ENCODE measurements at regions not wholly inside any gene's neighbourhood (a gene's known extent, or its start where the extent isn't known, plus 50 kb on each side); places are given as distances from the start of the nearest gene placed in this dataset.

- no peak overlapping the region for H3K4me3 ChIP-seq (replicated peaks; ENCODE audit: low read depth, low read length)
- DNase-seq (ENCODE audit: extremely low read depth, low read depth) = no peak
- TF ChIP-seq, protein P1, sequence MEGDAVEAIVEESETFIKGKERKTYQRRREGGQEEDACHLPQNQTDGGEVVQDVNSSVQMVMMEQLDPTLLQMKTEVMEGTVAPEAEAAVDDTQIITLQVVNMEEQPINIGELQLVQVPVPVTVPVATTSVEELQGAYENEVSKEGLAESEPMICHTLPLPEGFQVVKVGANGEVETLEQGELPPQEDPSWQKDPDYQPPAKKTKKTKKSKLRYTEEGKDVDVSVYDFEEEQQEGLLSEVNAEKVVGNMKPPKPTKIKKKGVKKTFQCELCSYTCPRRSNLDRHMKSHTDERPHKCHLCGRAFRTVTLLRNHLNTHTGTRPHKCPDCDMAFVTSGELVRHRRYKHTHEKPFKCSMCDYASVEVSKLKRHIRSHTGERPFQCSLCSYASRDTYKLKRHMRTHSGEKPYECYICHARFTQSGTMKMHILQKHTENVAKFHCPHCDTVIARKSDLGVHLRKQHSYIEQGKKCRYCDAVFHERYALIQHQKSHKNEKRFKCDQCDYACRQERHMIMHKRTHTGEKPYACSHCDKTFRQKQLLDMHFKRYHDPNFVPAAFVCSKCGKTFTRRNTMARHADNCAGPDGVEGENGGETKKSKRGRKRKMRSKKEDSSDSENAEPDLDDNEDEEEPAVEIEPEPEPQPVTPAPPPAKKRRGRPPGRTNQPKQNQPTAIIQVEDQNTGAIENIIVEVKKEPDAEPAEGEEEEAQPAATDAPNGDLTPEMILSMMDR (IDR thresholded peaks at IDR 0.05; ENCODE audit: low read depth, low read length, missing control alignments) = no peak
Observed at GRCh38 chr20:57895161-57895855, 185.5 kb upstream of the PMEPA1 start.

- TF ChIP-seq, protein P1 (IDR thresholded peaks at IDR 0.05; ENCODE audit: low read depth, low read length, missing control alignments) = no peak
- H3K4me3 ChIP-seq (replicated peaks; ENCODE audit: low read depth, low read length) = no peak overlapping the region
- no peak for DNase-seq (ENCODE audit: extremely low read depth, low read depth)
Observed at GRCh38 chr20:57894522-57894921, 184.7 kb upstream of the PMEPA1 start.

DNA sequence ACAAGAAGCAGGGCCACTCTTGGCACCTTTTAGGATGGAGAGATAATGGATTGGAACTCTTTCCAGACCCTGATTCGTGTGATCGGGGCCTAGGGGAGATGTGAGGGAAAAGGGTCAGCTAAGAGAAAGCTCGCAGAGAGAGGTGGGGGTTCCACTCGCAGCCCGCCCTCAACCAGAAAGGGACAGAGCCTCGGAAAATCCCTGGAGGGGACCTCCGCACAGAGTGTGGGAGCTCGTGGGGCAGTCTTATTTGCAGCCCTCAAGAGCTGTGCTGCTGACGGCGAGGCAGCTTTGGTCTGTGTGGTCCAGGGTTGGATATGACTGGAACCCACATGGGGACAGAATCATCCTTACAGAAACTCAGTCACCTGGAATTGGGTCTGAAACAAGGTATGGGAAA lies 184.3 kb upstream of the PMEPA1 start:
- TF ChIP-seq, protein P1 (IDR thresholded peaks at IDR 0.05; ENCODE audit: low read depth, low read length, missing control alignments) = no peak
- H3K4me3 ChIP-seq (replicated peaks; ENCODE audit: low read depth, low read length) = no peak overlapping the region
- no peak for DNase-seq (ENCODE audit: extremely low read depth, low read depth)

- DNase-seq (ENCODE audit: extremely low read depth, low read depth) = no peak
- TF ChIP-seq, protein P1 (IDR thresholded peaks at IDR 0.05; ENCODE audit: low read depth, low read length, missing control alignments) = no peak
- no peak overlapping the region for H3K4me3 ChIP-seq (replicated peaks; ENCODE audit: low read depth, low read length)
Observed at GRCh38 chr20:57893366-57893999, 183.7 kb upstream of the PMEPA1 start.

GRCh38 chr20:57892471-57892870 lies 182.7 kb upstream of the PMEPA1 start:
- TF ChIP-seq, protein P1 (IDR thresholded peaks at IDR 0.05; ENCODE audit: low read depth, low read length, missing control alignments) = no peak
- DNase-seq (ENCODE audit: extremely low read depth, low read depth) = no peak
- H3K4me3 ChIP-seq (replicated peaks; ENCODE audit: low read depth, low read length) = no peak overlapping the region

GRCh38 chr20:57891014-57891413 lies 181.2 kb upstream of the PMEPA1 start:
- DNase-seq (ENCODE audit: extremely low read depth, low read depth) = no peak
- TF ChIP-seq, protein P1 (IDR thresholded peaks at IDR 0.05; ENCODE audit: low read depth, low read length, missing control alignments) = no peak
- H3K4me3 ChIP-seq (replicated peaks; ENCODE audit: low read depth, low read length) = no peak overlapping the region

All from HFF-Myc (cell line).